Renal cortical epithelial cell (primary cell): ENCODE measurements at regions not wholly inside any gene's neighbourhood (a gene's known extent, or its start where the extent isn't known, plus 50 kb on each side); places are given as distances from the start of the nearest gene placed in this dataset.

Source experiments
- DNase-seq: peaks from one replicate; pipeline ENCODE4 v3.0.0-alpha.2; 2011; ENCODE audit warnings: low read depth

- no peak for DNase-seq
These were observed 142.4 kb downstream of the LYPLAL1 start for GRCh38 chr1:219316066-219316465.

- no peak for DNase-seq
These were observed 140.3 kb downstream of the LYPLAL1 start for GRCh38 chr1:219313961-219314360.

- peak; percentile 51 for DNase-seq
These were observed 139.3 kb downstream of the LYPLAL1 start for GRCh38 chr1:219312967-219313366.

- no peak for DNase-seq
These were observed 136.6 kb downstream of the LYPLAL1 start for GRCh38 chr1:219310181-219310728.

- DNase-seq = no peak
These were observed 134.7 kb downstream of the LYPLAL1 start for GRCh38 chr1:219308367-219308766.

GRCh38 chr1:219304227-219305226, 130.8 kb downstream of the LYPLAL1 start:
- DNase-seq = peak; percentile 56

GRCh38 chr1:219302697-219303096, 129.0 kb downstream of the LYPLAL1 start:
- no peak for DNase-seq

GRCh38 chr1:219299420-219299819, 125.7 kb downstream of the LYPLAL1 start:
- no peak for DNase-seq

- DNase-seq = peak; percentile 40
These were observed 125.0 kb downstream of the LYPLAL1 start for GRCh38 chr1:219298571-219299148.

GRCh38 chr1:219296430-219297355, 123.0 kb downstream of the LYPLAL1 start:
- no peak for DNase-seq

- no peak for DNase-seq
These were observed 120.6 kb downstream of the LYPLAL1 start for GRCh38 chr1:219294251-219294650.

GRCh38 chr1:219293410-219293809, 119.7 kb downstream of the LYPLAL1 start:
- DNase-seq = no peak

GRCh38 chr1:219292999-219293398, 119.3 kb downstream of the LYPLAL1 start:
- DNase-seq = no peak

- no peak for DNase-seq
These were observed 118.7 kb downstream of the LYPLAL1 start for GRCh38 chr1:219292341-219292740.

GRCh38 chr1:219289171-219289570, 115.5 kb downstream of the LYPLAL1 start:
- DNase-seq = no peak

GRCh38 chr1:219283541-219283940, 109.9 kb downstream of the LYPLAL1 start:
- DNase-seq = no peak

- DNase-seq = no peak
These were observed 108.2 kb downstream of the LYPLAL1 start for GRCh38 chr1:219281831-219282230.

- peak; percentile 10 for DNase-seq
These were observed 105.5 kb downstream of the LYPLAL1 start for GRCh38 chr1:219279017-219279770.

GRCh38 chr1:219278288-219278687, 104.6 kb downstream of the LYPLAL1 start:
- no peak for DNase-seq

- DNase-seq = no peak
These were observed 103.8 kb downstream of the LYPLAL1 start for GRCh38 chr1:219277304-219278105.
